Upper lobe of left lung (tissue), 4 donors: ENCODE measurements at regions not wholly inside any gene's neighbourhood (a gene's known extent, or its start where the extent isn't known, plus 50 kb on each side); places are given as distances from the start of the nearest gene placed in this dataset.

Source experiments
- CTCF ChIP-seq, 6 experiments: fragments of 450-650 bp in 4 of 6; fragments of 200-600 bp in 2 of 6; sonication (generic) in 2 of 6; IDR thresholded peaks; one replicate each; pipeline ENCODE4 v1.5.1; 2016 to 2019; ENCODE audit warnings: antibody characterized with exemption in 6 of 6
- POLR2A ChIP-seq, 4 donors: fragments of 450-650 bp; IDR thresholded peaks; one replicate each; pipeline ENCODE4 v1.5.1; 2016 to 2017; ENCODE audit warnings: antibody characterized with exemption in 4 of 4, mild to moderate bottlenecking in 2 of 4
- POLR2AphosphoS5 ChIP-seq, 2 donors: sonication (generic); formaldehyde crosslinking; IDR thresholded peaks; one replicate each; pipeline ENCODE4 v1.5.1; 2017; ENCODE audit warnings: antibody characterized with exemption in 2 of 2

- TF ChIP-seq POLR2AphosphoS5 (IDR thresholded peaks at IDR 0.05) (peak in 1 of 2 donors; percentile 47), CTCF (IDR thresholded peaks at IDR 0.05) (no peak), POLR2A (IDR thresholded peaks at IDR 0.05) (no peak)
Measured at GRCh38 chr4:187666697-187667494, 328.7 kb upstream of the ZFP42 start.
